ENCODE measurements at regions not wholly inside any gene's neighbourhood (a gene's known extent, or its start where the extent isn't known, plus 50 kb on each side); places are given as distances from the start of the nearest gene placed in this dataset.
"Not testable (repeated sequence)": the region's sequence is repeated elsewhere in the genome, so short reads cannot be mapped to it uniquely, and the experiment has no call there.

DNA sequence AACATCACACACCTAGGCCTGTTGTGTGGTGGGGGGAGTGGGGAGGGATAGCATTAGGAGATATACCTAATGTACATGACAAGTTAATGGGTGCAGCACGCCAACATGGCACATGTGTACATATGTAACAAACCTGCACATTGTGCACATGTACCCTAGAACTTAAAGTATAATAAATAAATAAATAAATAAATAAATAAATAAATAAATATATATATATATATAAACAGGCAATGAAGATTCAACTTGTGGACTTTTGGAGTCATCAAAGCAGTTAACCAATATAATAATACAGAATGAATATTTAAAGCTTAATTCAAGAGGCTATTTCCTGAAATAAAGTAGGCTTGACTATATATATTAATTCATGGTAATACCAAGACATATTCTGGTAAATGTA is 167.0 kb downstream of the FOXD2 start:
- not testable (repeated sequence) for DNase-seq

DNA sequence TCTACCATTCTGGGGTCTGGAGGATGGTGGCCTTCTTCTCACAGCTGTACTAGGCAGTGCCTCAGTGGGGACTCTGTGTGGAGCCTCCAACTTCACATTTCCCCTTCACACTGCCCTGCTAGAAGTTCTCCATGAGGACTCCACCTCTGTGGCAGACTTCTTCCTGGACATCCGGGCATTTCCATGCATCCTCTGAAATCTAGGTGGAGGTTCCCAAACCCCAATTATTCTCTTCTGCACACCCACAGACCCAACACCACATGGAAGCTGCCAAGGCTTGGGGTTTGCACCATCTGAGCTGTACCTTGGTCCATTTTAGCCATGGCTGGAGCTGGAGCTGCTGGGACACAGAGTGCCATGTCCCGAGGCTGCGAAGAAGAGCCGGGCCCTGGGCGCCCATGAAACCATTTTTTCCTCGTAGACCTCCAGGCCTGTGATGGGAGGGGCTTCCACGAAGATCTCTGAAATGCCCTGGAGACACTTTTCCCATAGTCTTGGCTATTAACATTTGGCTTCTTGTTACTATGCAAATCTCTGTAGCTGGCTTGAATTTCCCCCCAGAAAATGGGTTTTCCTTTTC is 170.5 kb downstream of the FOXD2 start:
- no peak for DNase-seq

- no peak for DNase-seq
Measured at GRCh38 chr1:47611992-47612391, 174.1 kb downstream of the FOXD2 start.

DNA sequence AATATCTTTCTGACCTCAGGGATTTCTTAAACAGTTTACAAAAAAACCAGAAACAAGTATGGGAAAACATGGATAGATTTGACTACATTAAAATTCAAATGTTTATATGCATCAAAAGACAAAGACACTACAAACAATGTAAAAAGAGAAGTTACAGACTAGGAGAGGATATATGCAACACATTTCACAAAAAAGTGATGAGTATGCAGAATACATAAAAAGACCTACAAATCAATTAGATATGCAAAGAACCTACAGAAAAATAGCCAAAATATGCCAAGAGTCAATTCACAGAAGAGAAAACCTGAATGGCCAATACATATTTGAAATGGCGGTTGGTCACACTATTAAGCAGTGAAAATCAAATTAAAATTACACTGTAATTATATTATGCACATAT is 175.0 kb downstream of the FOXD2 start:
- no peak for DNase-seq

GRCh38 chr1:47616036-47616435 is 178.2 kb downstream of the FOXD2 start:
- no peak for DNase-seq

- DNase-seq = no peak
Measured at GRCh38 chr1:47616906-47617305, 179.1 kb downstream of the FOXD2 start.

DNA sequence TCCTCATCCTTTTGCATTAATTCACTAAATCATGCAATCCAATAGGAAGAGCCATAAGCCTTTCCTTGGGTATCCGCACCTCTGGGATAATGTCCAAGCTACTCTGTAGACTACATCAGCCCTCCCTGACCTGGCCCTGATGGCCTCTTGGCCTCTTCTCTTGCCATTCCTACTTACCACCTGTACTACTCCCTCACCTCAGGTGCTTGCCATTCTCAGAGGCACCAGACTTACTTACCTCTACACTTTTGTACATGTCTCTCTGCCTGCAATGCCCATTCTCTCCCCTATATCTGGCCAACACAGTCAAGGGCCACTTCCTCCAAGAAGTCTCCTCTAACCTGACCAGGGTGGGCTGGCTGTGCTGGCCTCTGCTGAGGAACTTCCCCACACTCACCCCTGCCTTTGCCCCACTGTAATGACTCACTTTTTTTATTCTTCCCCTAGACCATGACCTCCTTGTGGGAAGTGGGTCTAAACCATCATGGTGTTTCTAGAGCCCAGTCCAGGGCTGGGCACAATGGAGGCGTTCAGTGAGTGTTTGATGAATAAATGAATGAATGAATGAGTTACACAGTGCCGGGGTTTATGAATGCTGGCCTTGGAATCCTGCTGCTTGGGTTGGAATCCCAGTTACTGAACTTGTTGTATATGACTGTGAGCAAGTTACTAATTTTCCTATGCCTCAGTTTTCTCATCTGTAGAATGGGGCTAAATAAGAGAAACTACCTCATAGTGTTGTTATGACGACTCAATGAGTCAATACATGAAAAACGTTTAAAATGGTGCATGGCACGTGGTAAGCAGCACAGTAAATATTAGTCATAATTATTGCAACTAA is 179.8 kb downstream of the FOXD2 start:
- DNase-seq = no peak

DNA sequence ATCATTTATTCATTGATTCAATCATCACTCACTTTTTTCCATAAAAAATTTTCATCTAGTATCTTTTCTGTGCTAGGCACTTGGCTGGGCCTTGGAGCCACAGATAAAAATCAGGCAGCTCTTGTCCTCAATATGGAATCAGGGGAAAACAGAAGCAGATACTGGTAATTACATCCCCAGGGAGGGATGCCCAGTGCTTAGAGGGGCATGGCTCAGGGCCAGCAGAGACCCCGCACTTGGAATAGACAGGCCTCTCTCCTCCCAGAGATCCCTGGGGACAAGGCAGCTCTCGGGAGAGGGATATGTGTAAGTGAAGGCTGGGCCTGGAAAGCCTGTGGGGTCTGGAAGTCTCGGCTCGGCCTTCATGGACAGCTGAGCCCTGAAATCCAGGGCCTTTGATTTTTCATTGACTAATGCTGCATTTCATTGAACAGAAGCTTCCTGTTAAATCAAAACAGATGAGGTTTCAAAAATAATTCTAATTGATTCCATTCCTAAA is 180.4 kb downstream of the FOXD2 start:
- DNase-seq = no peak

GRCh38 chr1:47618830-47619229 is 181.0 kb downstream of the FOXD2 start:
- DNase-seq = no peak

- DNase-seq = no peak
Measured at GRCh38 chr1:47621483-47621882, 183.6 kb downstream of the FOXD2 start.

DNA sequence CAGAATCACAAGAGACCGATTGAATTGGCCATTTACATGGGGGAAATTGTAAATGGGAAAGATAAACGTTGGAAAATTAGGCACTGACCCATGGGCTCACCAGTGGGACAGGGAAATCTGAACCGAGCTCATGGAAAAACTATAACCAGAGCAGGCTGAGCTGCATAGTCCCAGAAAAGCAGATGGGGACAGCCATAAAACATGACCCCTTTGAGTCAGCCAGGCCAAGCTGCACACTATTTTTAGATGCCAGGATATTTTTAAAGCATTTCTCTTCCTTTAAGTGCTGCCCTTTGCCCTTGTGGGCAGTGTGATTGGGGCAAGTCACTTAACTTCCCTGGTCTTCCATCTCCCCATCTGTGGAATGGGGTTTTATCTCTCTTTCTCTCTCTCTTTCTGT is 184.1 kb downstream of the FOXD2 start:
- DNase-seq = no peak

- DNase-seq = no peak
Measured at GRCh38 chr1:47622776-47623556, 185.1 kb downstream of the FOXD2 start.

DNA sequence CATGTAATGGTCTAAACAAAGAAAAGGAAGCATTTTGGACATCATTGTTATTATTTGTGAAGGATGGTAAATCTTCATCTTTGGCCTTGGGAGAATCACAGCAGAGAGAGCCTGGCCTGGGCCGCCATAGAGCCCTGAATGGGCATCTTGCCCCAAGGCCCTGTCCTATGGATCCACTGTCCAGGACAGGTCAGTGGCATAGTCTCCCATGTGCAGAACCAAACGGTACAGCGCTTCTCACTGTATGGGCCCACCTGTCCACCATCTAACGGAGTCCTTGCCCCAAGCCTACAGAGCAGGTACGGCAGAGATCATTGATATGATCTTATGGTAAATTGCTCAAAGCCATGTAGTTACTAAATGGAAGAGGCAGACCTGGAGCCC is 185.7 kb downstream of the FOXD2 start:
- DNase-seq = no peak

GRCh38 chr1:47624531-47624930 is 186.7 kb downstream of the FOXD2 start:
- DNase-seq = no peak

DNA sequence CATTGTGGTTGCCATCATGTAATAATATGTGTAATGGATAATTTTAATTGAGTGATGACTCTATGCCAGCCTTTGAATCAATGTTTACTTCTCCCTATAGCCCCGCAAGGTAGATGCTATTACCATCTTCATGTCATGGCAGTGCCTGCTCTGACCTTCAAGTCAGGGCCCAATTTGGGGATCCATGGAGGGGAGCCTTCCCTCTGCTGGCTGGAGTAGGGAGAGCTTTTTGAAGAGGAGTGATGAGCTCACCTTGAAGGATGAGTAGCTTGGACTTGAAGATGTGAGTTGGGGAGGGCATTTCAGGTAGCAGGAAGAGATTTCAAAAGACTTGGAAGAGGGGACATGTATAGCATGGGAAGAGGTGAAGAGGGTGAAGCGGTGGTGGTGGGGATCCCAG is 189.2 kb downstream of the FOXD2 start:
- DNase-seq = no peak

DNA sequence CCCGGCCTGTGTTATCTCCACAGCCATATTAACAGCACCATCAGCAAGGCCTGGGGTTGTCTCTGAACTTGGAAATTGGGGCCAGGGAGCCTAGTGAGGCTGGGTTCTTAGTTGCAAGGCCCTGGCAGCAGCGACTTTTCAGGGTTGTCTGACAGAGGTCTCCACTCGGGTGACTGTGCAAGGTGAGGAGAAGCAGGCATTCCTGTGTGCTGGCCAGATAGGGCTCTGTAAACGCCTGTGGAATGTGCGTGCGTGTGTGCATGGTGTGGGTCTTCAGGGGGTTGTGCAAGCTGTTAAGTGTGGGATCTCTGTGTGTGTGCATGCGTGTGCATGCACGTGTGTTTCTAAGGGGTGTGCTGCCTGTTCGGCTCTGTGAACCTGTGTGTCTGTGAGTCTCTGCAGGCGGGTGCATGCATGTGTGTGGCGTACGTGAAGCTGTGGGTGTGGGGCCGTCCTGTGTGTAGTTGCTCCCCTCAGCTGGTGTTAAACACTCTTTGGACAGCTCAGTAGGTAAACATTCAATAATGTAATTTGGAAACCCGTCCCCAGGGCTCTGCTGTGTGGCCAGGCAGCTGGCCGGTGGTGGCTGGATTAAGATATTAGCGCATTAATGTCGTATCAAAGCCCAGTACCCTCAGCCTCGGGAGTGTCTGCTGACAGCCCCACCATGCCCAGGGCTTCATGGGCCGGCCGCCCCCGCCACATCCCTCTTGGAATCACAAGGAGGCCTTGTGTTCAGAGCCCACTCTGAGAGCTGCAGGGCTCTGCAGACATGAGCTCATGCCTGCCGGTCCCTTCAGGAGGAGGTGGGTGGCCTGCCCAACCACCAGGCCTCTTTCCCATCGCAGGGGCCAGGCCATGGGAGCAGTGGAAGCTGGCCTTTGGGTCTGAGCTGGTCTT is 189.9 kb downstream of the FOXD2 start:
- DNase-seq = no peak

- no peak for DNase-seq
Measured at GRCh38 chr1:47629201-47629600, 191.4 kb downstream of the FOXD2 start.

- DNase-seq = no peak
Measured at GRCh38 chr1:47630346-47630745, 192.5 kb downstream of the FOXD2 start.

GRCh38 chr1:47631411-47631995 is 193.7 kb downstream of the FOXD2 start:
- DNase-seq = no peak

DNA sequence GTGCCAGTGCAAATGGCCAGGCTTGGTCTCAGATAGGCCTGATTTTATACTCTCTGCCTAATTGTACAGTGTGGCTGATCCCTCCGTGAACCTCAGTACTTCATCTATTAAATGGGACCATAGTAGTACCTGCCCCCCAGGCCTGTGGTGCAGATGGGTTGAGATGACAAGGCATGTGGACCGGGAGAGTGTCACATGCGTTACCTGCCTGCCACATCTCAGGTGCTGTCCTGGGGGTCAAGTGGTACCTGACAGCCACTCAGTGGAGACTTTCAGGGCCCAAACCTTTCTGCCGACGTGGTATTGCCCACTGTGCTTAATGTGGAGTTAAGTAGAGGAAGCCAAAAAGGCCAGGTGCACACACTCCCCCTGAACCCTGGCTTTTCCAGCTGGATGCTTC is 197.3 kb downstream of the FOXD2 start:
- no peak for DNase-seq

DNA sequence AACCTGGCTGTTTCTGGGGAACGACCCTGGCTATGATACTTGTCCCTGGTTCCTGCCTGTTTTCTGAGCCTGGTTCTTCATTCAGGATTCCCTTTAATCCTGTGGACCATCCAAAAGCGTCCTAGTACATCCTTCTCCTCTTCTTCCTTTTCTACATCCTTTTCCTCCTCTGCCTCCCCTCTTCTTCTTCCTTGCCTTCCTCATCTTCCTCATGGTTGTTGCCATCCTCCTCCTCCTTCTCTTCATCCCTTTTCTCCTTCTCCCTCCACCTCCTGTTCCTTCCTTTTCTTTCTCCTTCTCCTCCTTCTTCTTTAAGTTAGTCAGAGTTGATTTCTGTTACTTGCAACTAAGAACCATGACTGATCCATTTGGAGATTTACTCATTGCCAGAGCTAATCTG is 197.8 kb downstream of the FOXD2 start:
- no peak for DNase-seq

DNA sequence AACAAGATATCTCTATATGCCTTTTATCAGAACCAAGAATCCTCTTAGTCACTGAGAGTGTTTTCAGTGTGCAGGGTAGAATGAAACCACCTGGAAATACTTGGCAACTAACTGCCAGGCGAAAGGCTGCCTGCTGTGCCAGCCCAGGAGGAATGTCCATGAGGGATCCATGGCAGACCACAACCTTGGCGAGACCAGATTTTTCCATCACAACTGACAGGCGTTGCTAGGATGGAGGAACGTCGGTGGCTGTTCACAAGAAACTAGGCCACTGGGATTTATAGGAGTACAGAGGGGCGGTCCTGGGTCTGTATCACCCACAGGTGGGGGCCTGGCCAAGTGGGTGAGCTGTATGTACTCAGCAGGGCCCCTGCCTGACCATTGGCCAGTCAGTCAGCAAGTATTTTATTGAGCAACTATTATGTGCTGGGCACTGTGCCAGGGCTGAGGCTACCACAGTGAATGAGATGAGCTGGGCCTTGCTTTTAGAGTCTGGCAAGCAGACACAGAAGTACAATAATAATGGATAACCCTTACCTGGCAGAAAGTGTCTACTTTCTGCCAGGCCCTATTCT is 199.4 kb downstream of the FOXD2 start:
- no peak for DNase-seq

Data from fibroblast of skin of right quadriceps (primary cell).